Neural crest cell (in vitro differentiated cells): ENCODE measurements at regions not wholly inside any gene's neighbourhood (a gene's known extent, or its start where the extent isn't known, plus 50 kb on each side); places are given as distances from the start of the nearest gene placed in this dataset.
A peak's percentile ranks its signal among the peaks of the same experiment; 100 is the strongest.

Experiments
- DNase-seq: peaks from one replicate; pipeline ENCODE4 v3.0.0; 2021; ENCODE audit warnings: low read depth, mixed read lengths, low spot score
- H3K27ac Mint-ChIP-seq: one replicate; pipeline ENCODE4 v1.8.0; 2021; ENCODE audit warnings: mild to moderate bottlenecking, mixed read lengths; ENCODE audit not compliant: unreplicated experiment
- H3K27me3 Mint-ChIP-seq: 2 replicates; pipeline ENCODE4 v1.8.0; 2021; ENCODE audit warnings: low read depth, mild to moderate bottlenecking, mixed read lengths
- H3K36me3 Mint-ChIP-seq: 2 replicates; pipeline ENCODE4 v1.8.0; 2021; ENCODE audit warnings: low read depth, mild to moderate bottlenecking, mixed read lengths
- H3K4me1 Mint-ChIP-seq: 2 replicates; pipeline ENCODE4 v1.8.0; 2021; ENCODE audit warnings: mixed read lengths
- H3K4me3 Mint-ChIP-seq: one replicate; pipeline ENCODE4 v1.8.0; 2021; ENCODE audit warnings: mild to moderate bottlenecking, mixed read lengths
- H3K9me3 Mint-ChIP-seq: 2 replicates; pipeline ENCODE4 v1.8.0; 2021; ENCODE audit warnings: mixed read lengths
- CTCF ChIP-seq: fragments of 200-600 bp; sonication (generic); conservative IDR thresholded peaks from 2 replicates; pipeline ENCODE4 v1.5.0; 2021; ENCODE audit warnings: antibody characterized with exemption, mild to moderate bottlenecking

GRCh38 chr6:68313911-68314310 is 321.2 kb upstream of the ADGRB3 start:
- no peaks in the 10 kb centered on the region for H3K27me3 Mint-ChIP-seq
- H3K4me1 Mint-ChIP-seq = no peaks in the 10 kb centered on the region
- no peak overlapping the region for H3K27ac Mint-ChIP-seq
- TF ChIP-seq CTCF = peak; percentile 55
- no peaks in the 10 kb centered on the region for H3K9me3 Mint-ChIP-seq
- no peak for DNase-seq
- H3K4me3 Mint-ChIP-seq = no peak overlapping the region
- H3K36me3 Mint-ChIP-seq = no peaks in the 10 kb centered on the region

GRCh38 chr6:68307301-68307700 is 327.8 kb upstream of the ADGRB3 start:
- no peak overlapping the region for H3K4me3 Mint-ChIP-seq
- no peak overlapping the region for H3K27ac Mint-ChIP-seq
- H3K36me3 Mint-ChIP-seq = peaks cover 5% of the 10 kb centered on the region
- TF ChIP-seq CTCF = no peak
- no peaks in the 10 kb centered on the region for H3K4me1 Mint-ChIP-seq
- no peak for DNase-seq
- H3K27me3 Mint-ChIP-seq = no peaks in the 10 kb centered on the region
- H3K9me3 Mint-ChIP-seq = peaks cover 9% of the 10 kb centered on the region

GRCh38 chr6:68296126-68296525 is 339.0 kb upstream of the ADGRB3 start:
- Mint-ChIP-seq H3K36me3 (peaks cover 4% of the 10 kb centered on the region), H3K27ac (no peak overlapping the region), H3K4me3 (no peak overlapping the region), H3K9me3 (peaks cover 12% of the 10 kb centered on the region), H3K27me3 (no peaks in the 10 kb centered on the region), H3K4me1 (no peaks in the 10 kb centered on the region)
- no peak for TF ChIP-seq CTCF
- no peak for DNase-seq

- Mint-ChIP-seq H3K27me3 (no peaks in the 10 kb centered on the region), H3K4me3 (no peak overlapping the region), H3K4me1 (no peaks in the 10 kb centered on the region), H3K36me3 (peaks cover 3% of the 10 kb centered on the region), H3K9me3 (no peaks in the 10 kb centered on the region), H3K27ac (no peak overlapping the region)
- no peak for DNase-seq
- TF ChIP-seq CTCF = no peak
Observed at GRCh38 chr6:68282646-68283045, 352.4 kb upstream of the ADGRB3 start.

- Mint-ChIP-seq H3K4me1 (no peaks in the 10 kb centered on the region), H3K36me3 (peaks cover 3% of the 10 kb centered on the region), H3K4me3 (no peak overlapping the region), H3K27me3 (no peaks in the 10 kb centered on the region), H3K27ac (no peak overlapping the region), H3K9me3 (no peaks in the 10 kb centered on the region)
- DNase-seq = no peak
- no peak for TF ChIP-seq CTCF
Observed at GRCh38 chr6:68279793-68280557, 355.1 kb upstream of the ADGRB3 start.
